ENCODE measurements at regions not wholly inside any gene's neighbourhood (a gene's known extent, or its start where the extent isn't known, plus 50 kb on each side); places are given as distances from the start of the nearest gene placed in this dataset.

GRCh38 chr18:55735199-55735855 lies 147.3 kb upstream of the TCF4 start:
- no peak for TF ChIP-seq HCFC1 (IDR thresholded peaks at IDR 0.05; ENCODE audit: low read depth, low read length)
- peak in 1 of 2 experiments; percentile 56; a peak in 2 of 4 replicates for TF ChIP-seq FOXK2 (conservative IDR thresholded peaks at IDR 0.05 in 1 of 2, IDR thresholded peaks at IDR 0.05 in 1 of 2; ENCODE audit: low read depth in 2 of 2)
- TF ChIP-seq FOSL1 (tag; conservative IDR thresholded peaks at IDR 0.05): 0 out of 2 replicates have a peak, but pooled peaks have one; percentile 17
- TF ChIP-seq HNRNPUL1 (IDR thresholded peaks at IDR 0.05; ENCODE audit: low read length): no peak
- no peak for TF ChIP-seq SMAD1 (IDR thresholded peaks at IDR 0.05; ENCODE audit: low read depth, low read length, partially characterized antibody)
- TF ChIP-seq CTCF (IDR thresholded peaks at IDR 0.05 in 2 of 3, conservative IDR thresholded peaks at IDR 0.05 in 1 of 3; ENCODE audit: insufficient read depth in 2 of 3, low read depth in 1 of 3, low read length in 3 of 3): no peak
- TF ChIP-seq POLR2AphosphoS5 (IDR thresholded peaks at IDR 0.05; ENCODE audit: control insufficient read depth, insufficient read depth, low read depth, low read length): no peak
- TF ChIP-seq RAD21 (CRISPR knock-in tag; conservative IDR thresholded peaks at IDR 0.05 in 1 of 2, IDR thresholded peaks at IDR 0.05 in 1 of 2): no peak
- TF ChIP-seq, protein P1, sequence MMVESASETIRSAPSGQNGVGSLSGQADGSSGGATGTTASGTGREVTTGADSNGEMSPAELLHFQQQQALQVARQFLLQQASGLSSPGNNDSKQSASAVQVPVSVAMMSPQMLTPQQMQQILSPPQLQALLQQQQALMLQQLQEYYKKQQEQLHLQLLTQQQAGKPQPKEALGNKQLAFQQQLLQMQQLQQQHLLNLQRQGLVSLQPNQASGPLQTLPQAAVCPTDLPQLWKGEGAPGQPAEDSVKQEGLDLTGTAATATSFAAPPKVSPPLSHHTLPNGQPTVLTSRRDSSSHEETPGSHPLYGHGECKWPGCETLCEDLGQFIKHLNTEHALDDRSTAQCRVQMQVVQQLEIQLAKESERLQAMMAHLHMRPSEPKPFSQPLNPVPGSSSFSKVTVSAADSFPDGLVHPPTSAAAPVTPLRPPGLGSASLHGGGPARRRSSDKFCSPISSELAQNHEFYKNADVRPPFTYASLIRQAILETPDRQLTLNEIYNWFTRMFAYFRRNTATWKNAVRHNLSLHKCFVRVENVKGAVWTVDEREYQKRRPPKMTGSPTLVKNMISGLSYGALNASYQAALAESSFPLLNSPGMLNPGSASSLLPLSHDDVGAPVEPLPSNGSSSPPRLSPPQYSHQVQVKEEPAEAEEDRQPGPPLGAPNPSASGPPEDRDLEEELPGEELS (CRISPR knock-in tag; IDR thresholded peaks at IDR 0.05; ENCODE audit: borderline replicate concordance): no peak
- TF ChIP-seq POLR2A (conservative IDR thresholded peaks at IDR 0.05): no peak
- TF ChIP-seq, protein P2, sequence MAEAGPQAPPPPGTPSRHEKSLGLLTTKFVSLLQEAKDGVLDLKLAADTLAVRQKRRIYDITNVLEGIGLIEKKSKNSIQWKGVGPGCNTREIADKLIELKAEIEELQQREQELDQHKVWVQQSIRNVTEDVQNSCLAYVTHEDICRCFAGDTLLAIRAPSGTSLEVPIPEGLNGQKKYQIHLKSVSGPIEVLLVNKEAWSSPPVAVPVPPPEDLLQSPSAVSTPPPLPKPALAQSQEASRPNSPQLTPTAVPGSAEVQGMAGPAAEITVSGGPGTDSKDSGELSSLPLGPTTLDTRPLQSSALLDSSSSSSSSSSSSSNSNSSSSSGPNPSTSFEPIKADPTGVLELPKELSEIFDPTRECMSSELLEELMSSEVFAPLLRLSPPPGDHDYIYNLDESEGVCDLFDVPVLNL (CRISPR knock-in tag; IDR thresholded peaks at IDR 0.05; ENCODE audit: low read depth): no peak
- TF ChIP-seq, protein P3, sequence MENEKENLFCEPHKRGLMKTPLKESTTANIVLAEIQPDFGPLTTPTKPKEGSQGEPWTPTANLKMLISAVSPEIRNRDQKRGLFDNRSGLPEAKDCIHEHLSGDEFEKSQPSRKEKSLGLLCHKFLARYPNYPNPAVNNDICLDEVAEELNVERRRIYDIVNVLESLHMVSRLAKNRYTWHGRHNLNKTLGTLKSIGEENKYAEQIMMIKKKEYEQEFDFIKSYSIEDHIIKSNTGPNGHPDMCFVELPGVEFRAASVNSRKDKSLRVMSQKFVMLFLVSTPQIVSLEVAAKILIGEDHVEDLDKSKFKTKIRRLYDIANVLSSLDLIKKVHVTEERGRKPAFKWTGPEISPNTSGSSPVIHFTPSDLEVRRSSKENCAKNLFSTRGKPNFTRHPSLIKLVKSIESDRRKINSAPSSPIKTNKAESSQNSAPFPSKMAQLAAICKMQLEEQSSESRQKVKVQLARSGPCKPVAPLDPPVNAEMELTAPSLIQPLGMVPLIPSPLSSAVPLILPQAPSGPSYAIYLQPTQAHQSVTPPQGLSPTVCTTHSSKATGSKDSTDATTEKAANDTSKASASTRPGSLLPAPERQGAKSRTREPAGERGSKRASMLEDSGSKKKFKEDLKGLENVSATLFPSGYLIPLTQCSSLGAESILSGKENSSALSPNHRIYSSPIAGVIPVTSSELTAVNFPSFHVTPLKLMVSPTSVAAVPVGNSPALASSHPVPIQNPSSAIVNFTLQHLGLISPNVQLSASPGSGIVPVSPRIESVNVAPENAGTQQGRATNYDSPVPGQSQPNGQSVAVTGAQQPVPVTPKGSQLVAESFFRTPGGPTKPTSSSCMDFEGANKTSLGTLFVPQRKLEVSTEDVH (IDR thresholded peaks at IDR 0.05; ENCODE audit: low read depth, partially characterized antibody): no peak
- TF ChIP-seq PHB (CRISPR knock-in tag; IDR thresholded peaks at IDR 0.05): no peak
